IMR-90 (cell line): ENCODE measurements at regions not wholly inside any gene's neighbourhood (a gene's known extent, or its start where the extent isn't known, plus 50 kb on each side); places are given as distances from the start of the nearest gene placed in this dataset.

Experiments
- ATAC-seq: fragments of 200-7000 bp; cut with Tn5 transposase; 2 replicates; pipeline ENCODE4 v1.9.1; 2020; ENCODE audit warnings: low read depth, mild to moderate bottlenecking, moderate library complexity
- BruUV-seq: library from RNA; stranded (reverse); fragments of 400-500 nt; replicated peaks from 2 replicates; lab custom pipeline; 2021; lab: Mats Ljungman, UMichigan
- CTCF ChIA-PET: fragments of 300-600 bp; formaldehyde crosslinking; extraction: SDS; loops from one replicate; lab custom pipeline; 2021; ENCODE audit warnings: antibody characterized with exemption; lab: Yijun Ruan, JAX
- POLR2A ChIA-PET: fragments of 300-600 bp; sonication (Branson Sonifier 250); formaldehyde crosslinking; loops from one replicate; lab custom pipeline; 2022; ENCODE audit warnings: antibody characterized with exemption; ENCODE audit not compliant: unreplicated experiment; lab: Charles Lee
- DNase-seq: peaks from one replicate; pipeline ENCODE4 v3.0.0; 2013
- H2AFZ ChIP-seq: replicated peaks from 2 replicates; pipeline ENCODE3; 2013; ENCODE audit warnings: low read length, mild to moderate bottlenecking; ENCODE audit not compliant: poor library complexity
- H2AK5ac ChIP-seq: 2 replicates; pipeline ENCODE4 v1.6.1; 2013; ENCODE audit warnings: low read depth, low read length, inconsistent platforms
- H2AK9ac ChIP-seq: replicated peaks from 2 replicates; pipeline ENCODE3; 2013; ENCODE audit warnings: mild to moderate bottlenecking, low read depth, low read length, moderate library complexity; ENCODE audit not compliant: poor library complexity
- H2BK120ac ChIP-seq: 2 replicates; pipeline ENCODE4 v1.6.1; 2013; ENCODE audit warnings: low read depth, low read length, inconsistent platforms
- H2BK15ac ChIP-seq: 3 replicates; pipeline ENCODE4 v1.6.1; 2013; ENCODE audit warnings: low read depth, low read length, inconsistent platforms
- H2BK20ac ChIP-seq: 2 replicates; pipeline ENCODE4 v1.6.1; 2013; ENCODE audit warnings: low read depth, mild to moderate bottlenecking, inconsistent platforms, low read length, moderate library complexity
- H2BK5ac ChIP-seq: 2 replicates; pipeline ENCODE4 v1.6.1; 2013; ENCODE audit warnings: mild to moderate bottlenecking, low read depth, low read length, inconsistent platforms; ENCODE audit not compliant: poor library complexity, severe bottlenecking
- H3K14ac ChIP-seq: replicated peaks from 2 replicates; pipeline ENCODE4 v1.6.1; 2013; ENCODE audit warnings: low read depth, low read length, inconsistent platforms
- H3K18ac ChIP-seq: 2 replicates; pipeline ENCODE4 v1.6.1; 2013; ENCODE audit warnings: low read depth, low read length, control low read depth
- H3K23ac ChIP-seq: 2 replicates; pipeline ENCODE4 v1.6.1; 2013; ENCODE audit warnings: low read depth, low read length, inconsistent platforms
- H3K27ac ChIP-seq: 2 replicates; pipeline ENCODE4 v1.5.1; 2013; ENCODE audit warnings: mild to moderate bottlenecking, control low read depth, low read length; ENCODE audit not compliant: insufficient read depth
- H3K27me3 ChIP-seq: 2 replicates; pipeline ENCODE4 v1.6.1; 2013; ENCODE audit warnings: low read length; ENCODE audit not compliant: control insufficient read depth, insufficient read depth
- H3K36me3 ChIP-seq: 2 replicates; pipeline ENCODE4 v1.6.1; 2013; ENCODE audit warnings: low read length, mixed read lengths; ENCODE audit not compliant: control insufficient read depth, insufficient read depth
- H3K4ac ChIP-seq: 2 replicates; pipeline ENCODE4 v1.6.1; 2013; ENCODE audit warnings: low read depth, low read length, inconsistent platforms
- H3K4me1 ChIP-seq: 2 replicates; pipeline ENCODE4 v1.6.1; 2013; ENCODE audit warnings: low read length, mixed read lengths; ENCODE audit not compliant: control insufficient read depth, insufficient read depth
- H3K4me2 ChIP-seq: 2 replicates; pipeline ENCODE4 v1.6.1; 2013; ENCODE audit warnings: low read depth, mild to moderate bottlenecking, control low read depth, low read length, moderate library complexity
- H3K4me3 ChIP-seq: 2 replicates; pipeline ENCODE4 v1.5.1; 2013; ENCODE audit warnings: low read depth, mild to moderate bottlenecking, control low read depth, low read length, moderate library complexity; ENCODE audit not compliant: insufficient read depth
- H3K56ac ChIP-seq: 2 replicates; pipeline ENCODE4 v1.6.1; 2013; ENCODE audit warnings: low read length, inconsistent platforms; ENCODE audit not compliant: insufficient read depth; ENCODE audit errors: extremely low read depth
- H3K79me1 ChIP-seq, 2 experiments: 2 replicates each; pipeline ENCODE4 v1.6.1; 2013; ENCODE audit warnings: low read length in 2 of 2, inconsistent platforms in 1 of 2, low read depth in 1 of 2
- H3K9ac ChIP-seq: 2 replicates; pipeline ENCODE4 v1.6.1; 2013; ENCODE audit warnings: low read depth, low read length, control low read depth
- H3K9me1 ChIP-seq: 2 replicates; pipeline ENCODE4 v1.6.1; 2013; ENCODE audit warnings: low read length, inconsistent platforms; ENCODE audit not compliant: insufficient read depth
- H3K9me3 ChIP-seq: 2 replicates; pipeline ENCODE4 v1.6.1; 2013; ENCODE audit warnings: low read length; ENCODE audit not compliant: control insufficient read depth, insufficient read depth
- H4K20me1 ChIP-seq: 2 replicates; pipeline ENCODE4 v1.6.1; 2013; ENCODE audit warnings: low read length, inconsistent platforms; ENCODE audit not compliant: insufficient read depth
- H4K5ac ChIP-seq: 2 replicates; pipeline ENCODE4 v1.6.1; 2013; ENCODE audit warnings: mild to moderate bottlenecking, low read depth, low read length, control low read depth
- H4K8ac ChIP-seq, 2 experiments: 2 replicates each; pipeline ENCODE4 v1.6.1; 2013; ENCODE audit warnings: low read depth in 2 of 2, low read length in 2 of 2, control low read depth in 1 of 2, inconsistent platforms in 1 of 2
- H4K91ac ChIP-seq: 2 replicates; pipeline ENCODE4 v1.6.1; 2013; ENCODE audit warnings: low read depth, low read length, inconsistent platforms; ENCODE audit not compliant: insufficient read depth
- CEBPB ChIP-seq: IDR thresholded peaks from 2 replicates; pipeline ENCODE4 v1.6.1; 2012; ENCODE audit warnings: low read depth, low read length, improper control_type of control experiment
- CHD1 ChIP-seq: IDR thresholded peaks from 2 replicates; pipeline ENCODE4 v1.6.1; 2012; ENCODE audit warnings: low read depth, low read length, improper control_type of control experiment
- FOS ChIP-seq: fragments of 150-350 bp; IDR thresholded peaks from 2 replicates; pipeline ENCODE4 v1.6.1; 2016; ENCODE audit warnings: low read depth, low read length
- MAFK ChIP-seq: IDR thresholded peaks from 2 replicates; pipeline ENCODE4 v1.6.1; 2012; ENCODE audit warnings: low read depth, low read length, improper control_type of control experiment
- RCOR1 ChIP-seq: IDR thresholded peaks from 2 replicates; pipeline ENCODE4 v1.6.1; 2012; ENCODE audit warnings: mild to moderate bottlenecking, low read length, improper control_type of control experiment; ENCODE audit not compliant: insufficient replicate concordance
- SMC3 ChIP-seq: fragments of 150-350 bp; IDR thresholded peaks from 2 replicates; pipeline ENCODE4 v1.6.1; 2016; ENCODE audit warnings: low read depth, mild to moderate bottlenecking, antibody characterized with exemption, low read length, moderate library complexity
- WGBS, 2 experiments: methylation state at CpG; one replicate each; pipeline versions ENCODE4 v1.1.5 to v1.1.7; 2013; ENCODE audit warnings: missing lambda C conversion rate in 2 of 2; ENCODE audit not compliant: insufficient read length in 1 of 2; ENCODE audit errors: extremely low coverage in 2 of 2; 5-methylcytosine and 5-hydroxymethylcytosine counted together
- dilution Hi-C: fragments of 300-500 bp; cut with HindIII; formaldehyde crosslinking; loops from one replicate; pipeline ENCODE4 v1.14.3; 2018; ENCODE audit warnings: low sequenced_read_pairs; ENCODE audit not compliant: unreplicated experiment
- in situ Hi-C: fragments of 300-500 bp; cut with MboI; formaldehyde crosslinking; loops from 3 replicates; pipeline ENCODE4 v1.14.3; 2019; ENCODE audit warnings: low sequenced_read_pairs, inconsistent platforms, mixed read lengths
- intact Hi-C: fragments of 100-400 bp; cut with micrococcal nuclease; formaldehyde crosslinking; loops from 2 replicates; pipeline ENCODE4 v1.10.0; 2022
- TF ChIP-seq, protein P1 (sequence below): conservative IDR thresholded peaks from 2 replicates; pipeline ENCODE4 v1.5.1; 2012; ENCODE audit warnings: mild to moderate bottlenecking, low read depth, low read length, improper control_type of control experiment

DNA sequence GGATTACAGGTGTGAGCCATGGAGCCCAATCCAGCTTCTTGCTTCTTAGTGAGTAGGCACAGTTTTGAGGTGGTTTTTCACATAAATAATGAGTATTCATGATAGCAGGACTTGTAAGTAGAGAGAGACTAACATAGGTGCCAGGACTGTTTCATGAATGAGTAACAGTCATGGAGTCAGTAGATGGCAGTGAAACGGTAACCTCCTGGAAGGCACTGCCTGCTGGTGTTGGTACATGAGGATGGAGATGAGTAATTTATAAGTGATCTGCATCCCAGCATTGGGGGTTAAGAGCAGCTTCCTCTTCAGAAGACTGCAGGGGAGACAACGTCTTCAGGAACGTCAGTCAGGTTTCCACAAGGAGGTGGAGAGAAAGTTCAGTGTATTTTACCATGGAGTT, 143.8 kb downstream of the HAUS1 start:
- Histone ChIP-seq H3K9me1 (peaks cover 10% of the 10 kb centered on the region; the same call in 1 of the 2 replicates), H3K4ac (no peak overlapping the region), H4K91ac (no peak overlapping the region), H2AFZ (no peak overlapping the region), H2BK20ac (no peak overlapping the region), H3K14ac (0 out of 2 replicates have a peak overlapping the region, but pooled peaks have one; percentile 1), H3K9me3 (no peaks in the 10 kb centered on the region), H3K27me3 (no peaks in the 10 kb centered on the region), H2BK120ac (no peak overlapping the region), H3K4me3 (no peak overlapping the region), H2AK5ac (no peak overlapping the region), H3K79me1 (peaks cover 48 to 64% of the 10 kb centered on the region in 2 experiments), H3K23ac (no peak overlapping the region), H4K20me1 (no peaks in the 10 kb centered on the region; the same call in 1 of the 2 replicates), H4K8ac (no peak overlapping the region), H3K18ac (no peak overlapping the region), H2AK9ac (no peak overlapping the region), H3K27ac (no peak overlapping the region), H3K56ac (no peak overlapping the region), H2BK5ac (no peak overlapping the region), H3K9ac (no peak overlapping the region), H2BK15ac (no peak overlapping the region), H3K4me2 (no peak overlapping the region), H4K5ac (no peak overlapping the region), H3K36me3 (no peaks in the 10 kb centered on the region; the same call in 1 of the 2 replicates), H3K4me1 (peaks cover 5% of the 10 kb centered on the region)
- dilution Hi-C loops (no loop called here), intact Hi-C loops (no loop called here), in situ Hi-C loops (no loop called here)
- no peak for DNase-seq
- no peak for ATAC-seq
- TF ChIP-seq FOS (no peak), MAFK (no peak), CEBPB (no peak), CHD1 (no peak), RCOR1 (no peak), SMC3 (no peak)
- TF ChIP-seq, protein P1, sequence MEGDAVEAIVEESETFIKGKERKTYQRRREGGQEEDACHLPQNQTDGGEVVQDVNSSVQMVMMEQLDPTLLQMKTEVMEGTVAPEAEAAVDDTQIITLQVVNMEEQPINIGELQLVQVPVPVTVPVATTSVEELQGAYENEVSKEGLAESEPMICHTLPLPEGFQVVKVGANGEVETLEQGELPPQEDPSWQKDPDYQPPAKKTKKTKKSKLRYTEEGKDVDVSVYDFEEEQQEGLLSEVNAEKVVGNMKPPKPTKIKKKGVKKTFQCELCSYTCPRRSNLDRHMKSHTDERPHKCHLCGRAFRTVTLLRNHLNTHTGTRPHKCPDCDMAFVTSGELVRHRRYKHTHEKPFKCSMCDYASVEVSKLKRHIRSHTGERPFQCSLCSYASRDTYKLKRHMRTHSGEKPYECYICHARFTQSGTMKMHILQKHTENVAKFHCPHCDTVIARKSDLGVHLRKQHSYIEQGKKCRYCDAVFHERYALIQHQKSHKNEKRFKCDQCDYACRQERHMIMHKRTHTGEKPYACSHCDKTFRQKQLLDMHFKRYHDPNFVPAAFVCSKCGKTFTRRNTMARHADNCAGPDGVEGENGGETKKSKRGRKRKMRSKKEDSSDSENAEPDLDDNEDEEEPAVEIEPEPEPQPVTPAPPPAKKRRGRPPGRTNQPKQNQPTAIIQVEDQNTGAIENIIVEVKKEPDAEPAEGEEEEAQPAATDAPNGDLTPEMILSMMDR = no peak
- CTCF ChIA-PET = no interaction called here
- POLR2A ChIA-PET = no interaction called here
- 88% methylated on average over 1 of the region's 3 CpGs; no CpG with 5 or more reads in 1 of the 2 experiments for WGBS, 2 experiments
- no TSS peak for BruUV-seq
